Putamen (tissue), 1 donor: ENCODE measurements at regions not wholly inside any gene's neighbourhood (a gene's known extent, or its start where the extent isn't known, plus 50 kb on each side); places are given as distances from the start of the nearest gene placed in this dataset.

Experiments used
- DNase-seq: peaks from one replicate; pipeline ENCODE4 v3.0.0-alpha.2; 2016; ENCODE audit warnings: low spot score

DNA sequence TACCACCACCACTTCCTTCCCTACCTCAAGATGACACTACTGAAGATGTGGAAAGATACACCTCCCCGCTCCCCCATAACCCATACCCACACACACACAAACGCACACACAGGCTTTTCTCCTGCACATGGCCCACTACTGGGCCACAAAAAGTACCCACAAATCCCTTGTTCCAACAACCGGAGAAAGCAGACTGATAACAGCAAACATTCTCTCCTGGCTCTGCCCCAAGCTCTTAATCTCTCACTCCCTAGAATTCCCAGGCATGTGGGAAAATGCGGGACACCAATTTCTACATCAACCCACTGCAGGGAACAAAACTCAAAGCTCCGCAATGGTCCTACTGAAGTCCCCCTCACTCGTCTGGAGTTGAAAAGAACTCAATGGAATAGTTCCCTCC is 611.0 kb upstream of the KLF4 start:
- DNase-seq = no peak

DNA sequence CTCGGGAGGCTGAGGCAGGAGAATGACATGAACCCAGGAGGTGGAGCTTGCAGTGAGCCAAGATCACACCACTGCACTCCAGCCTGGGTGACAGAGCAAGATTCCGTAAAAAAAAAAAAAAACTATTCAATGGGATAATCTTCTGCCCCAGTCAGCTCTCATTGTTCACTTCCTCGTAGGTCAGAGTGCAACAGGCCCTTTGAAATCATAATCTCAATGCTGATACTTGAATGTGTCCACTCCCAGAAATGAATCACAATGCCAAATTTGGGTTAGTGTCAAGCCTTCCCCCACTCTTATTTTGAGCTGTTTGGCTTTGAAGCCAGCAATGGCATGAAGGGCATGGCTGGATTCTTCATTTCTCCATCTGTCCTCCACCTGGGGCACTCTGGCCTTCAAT is 610.3 kb upstream of the KLF4 start:
- no peak for DNase-seq

DNA sequence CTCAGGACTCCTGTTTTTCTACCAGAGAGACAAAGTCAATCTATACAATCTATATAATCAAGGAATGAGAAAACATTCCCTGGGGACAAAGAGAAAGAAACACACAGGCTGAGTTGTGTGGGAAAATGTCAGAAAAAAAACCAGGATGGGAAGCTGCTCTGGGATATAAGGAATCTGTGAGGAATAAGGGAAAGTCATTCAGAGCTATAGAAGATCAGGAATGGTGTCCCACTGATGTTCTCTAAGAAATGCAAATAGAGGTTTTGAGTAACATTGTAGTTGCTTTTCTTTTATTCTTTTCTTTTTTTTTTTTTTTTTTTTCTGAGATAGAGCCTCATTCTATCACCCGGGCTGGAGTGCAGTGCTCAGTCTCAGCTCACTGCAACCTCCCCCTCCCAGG is 605.9 kb upstream of the KLF4 start:
- no peak for DNase-seq

DNA sequence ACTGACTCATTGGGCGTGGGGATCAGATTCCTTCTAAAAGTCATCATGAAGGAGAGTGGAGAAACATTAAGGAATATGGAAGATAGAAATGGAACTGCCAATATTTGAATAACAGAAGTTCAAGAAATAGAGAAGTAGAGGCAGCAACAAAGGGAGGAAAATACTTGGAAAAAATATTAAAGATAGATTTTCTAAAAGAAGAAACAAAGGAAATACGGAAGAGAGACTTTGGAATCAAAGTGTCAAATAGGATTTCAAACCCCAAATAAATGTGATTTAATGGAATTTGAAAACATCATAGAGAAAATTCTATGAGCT is 605.1 kb upstream of the KLF4 start:
- no peak for DNase-seq

DNA sequence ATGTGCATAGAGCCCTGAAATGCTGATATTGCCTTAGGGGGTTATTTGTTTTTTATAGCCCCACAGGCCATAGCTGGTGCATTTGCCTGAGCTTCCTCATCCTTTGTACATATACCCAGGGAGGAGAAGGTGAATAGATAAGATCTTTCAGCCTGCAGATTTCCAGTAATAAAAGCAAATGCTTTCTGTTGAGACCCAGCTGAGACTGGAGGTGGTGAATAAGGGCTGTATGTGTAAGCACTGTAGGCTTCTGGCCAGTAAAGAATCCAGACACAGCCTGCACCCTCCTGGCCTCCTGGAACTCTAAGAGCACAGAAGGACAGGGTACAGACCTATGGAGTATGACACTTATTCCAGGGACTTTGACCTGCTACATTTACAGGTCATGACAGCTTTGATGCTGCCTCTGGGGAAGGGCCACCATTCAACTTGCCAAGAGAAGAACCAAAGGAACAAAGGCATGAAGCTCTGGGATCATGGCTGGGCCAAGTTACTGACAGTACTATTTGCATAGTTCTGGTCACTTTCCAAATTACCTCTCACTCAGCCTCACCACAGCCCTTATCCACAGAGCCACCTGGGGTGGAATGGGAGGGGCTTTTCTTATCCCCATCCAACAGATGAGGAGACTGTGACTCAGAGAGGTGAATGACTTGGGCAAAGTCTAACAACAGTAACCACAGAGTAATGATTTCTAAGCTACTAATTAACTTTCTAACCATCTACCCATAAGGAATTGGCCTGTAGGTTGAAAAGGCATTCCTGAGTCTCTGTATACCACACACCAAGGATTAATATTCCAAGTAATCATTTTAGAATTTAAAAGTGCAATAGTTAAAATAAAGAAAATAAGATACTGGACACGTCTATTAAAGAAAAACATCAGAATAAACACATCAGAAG is 604.5 kb upstream of the KLF4 start:
- DNase-seq = no peak

DNA sequence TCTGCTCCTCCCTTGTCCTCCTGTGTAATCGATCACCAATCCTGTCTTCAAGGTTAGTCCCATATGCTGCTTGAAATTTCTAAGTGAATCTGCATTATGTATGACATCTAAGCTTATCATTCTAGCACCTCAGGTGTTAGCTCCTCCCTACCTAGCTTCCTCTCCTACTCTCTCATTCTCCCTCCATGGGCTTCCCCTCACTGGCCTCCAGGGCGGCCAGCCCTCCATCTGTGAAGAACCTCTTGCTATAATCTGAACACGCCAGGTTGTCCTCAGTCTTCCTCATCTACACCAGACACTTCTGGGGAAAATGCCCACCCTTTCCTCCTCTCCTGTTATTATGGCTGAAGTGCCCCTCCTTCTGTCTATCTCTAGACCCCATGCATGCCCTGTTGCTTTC is 599.3 kb upstream of the KLF4 start:
- no peak for DNase-seq

DNA sequence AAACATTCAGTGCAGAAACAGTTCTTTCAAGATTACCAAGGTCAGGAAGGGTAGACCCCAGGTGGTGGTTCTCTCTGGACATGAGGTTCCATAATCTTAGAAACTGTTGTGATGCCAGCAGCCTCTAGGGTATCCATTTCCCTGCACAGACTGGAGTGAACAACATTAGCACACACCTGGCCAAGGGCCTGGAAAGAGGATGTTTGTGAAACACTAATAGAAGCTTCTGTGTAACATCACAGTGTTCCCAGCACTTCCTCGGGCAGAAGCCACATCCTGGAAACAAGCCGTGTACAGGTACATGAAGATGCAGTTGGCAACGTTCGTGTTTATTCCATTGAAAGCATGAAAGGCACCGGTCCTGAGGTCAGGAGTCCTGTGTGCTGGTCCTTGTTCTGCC is 598.2 kb upstream of the KLF4 start:
- no peak for DNase-seq

DNA sequence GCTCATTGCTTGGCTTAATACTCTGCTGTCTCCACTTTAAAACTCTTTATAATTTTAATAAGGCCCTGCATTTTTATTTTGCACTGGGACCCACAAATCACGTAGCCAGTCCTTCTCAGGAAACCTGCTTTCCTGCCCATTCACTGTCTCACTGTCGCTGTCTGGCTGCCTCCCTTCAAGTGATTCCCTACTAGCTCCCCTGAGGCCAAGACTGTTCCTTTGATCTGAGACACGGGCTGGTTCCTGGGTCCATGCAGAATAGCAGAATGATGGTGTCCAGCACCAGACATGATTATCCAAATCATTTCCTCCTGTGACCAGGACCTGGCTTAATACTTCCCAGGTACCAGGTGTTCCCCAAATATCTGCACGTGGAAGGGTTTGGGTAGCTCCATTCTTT is 597.1 kb upstream of the KLF4 start:
- no peak for DNase-seq

DNA sequence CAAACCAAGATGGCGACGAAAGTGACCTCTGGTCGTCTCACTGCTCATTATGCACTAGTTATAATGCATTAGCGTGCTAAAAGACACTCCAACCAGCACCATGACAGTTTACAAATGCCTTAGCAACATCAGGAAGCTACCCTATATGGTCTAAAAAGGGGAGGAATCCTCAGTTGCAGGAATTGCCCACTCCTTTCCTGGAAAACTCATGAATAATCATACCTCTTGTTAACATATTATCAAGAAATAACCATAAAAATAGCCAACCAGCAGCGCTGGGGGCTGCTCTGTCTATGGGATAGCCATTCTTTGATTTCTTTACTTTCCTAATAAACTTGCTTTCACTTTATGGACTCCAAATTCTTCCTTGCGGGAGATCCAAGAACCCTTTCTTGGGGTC is 595.7 kb upstream of the KLF4 start:
- no peak for DNase-seq

DNA sequence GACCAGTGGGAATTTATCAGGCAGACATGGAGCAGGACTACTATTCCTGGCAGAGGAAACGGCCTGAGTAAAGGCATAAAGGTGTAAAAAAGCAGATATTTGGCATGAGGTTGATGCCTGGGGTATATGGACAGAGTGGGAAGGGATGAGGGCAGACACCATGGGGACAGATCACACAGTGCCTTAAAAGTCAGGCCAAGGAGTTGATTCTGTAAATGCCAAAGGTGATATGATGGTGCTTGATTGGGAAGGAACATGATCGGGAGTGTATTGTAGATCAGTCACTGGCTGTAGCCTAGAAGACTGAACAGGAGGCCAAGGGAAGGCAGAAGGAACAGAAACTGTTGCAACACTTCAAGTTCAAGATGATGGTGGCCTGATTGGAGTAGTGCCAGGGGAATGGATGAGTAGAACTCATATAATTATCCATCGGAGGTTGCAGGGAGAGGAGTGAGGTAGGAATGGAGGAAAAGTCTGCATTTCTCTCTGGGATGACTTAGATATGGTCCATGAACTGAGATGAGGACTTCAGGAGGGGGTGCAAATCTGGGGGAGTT is 594.3 kb upstream of the KLF4 start:
- DNase-seq = no peak

DNA sequence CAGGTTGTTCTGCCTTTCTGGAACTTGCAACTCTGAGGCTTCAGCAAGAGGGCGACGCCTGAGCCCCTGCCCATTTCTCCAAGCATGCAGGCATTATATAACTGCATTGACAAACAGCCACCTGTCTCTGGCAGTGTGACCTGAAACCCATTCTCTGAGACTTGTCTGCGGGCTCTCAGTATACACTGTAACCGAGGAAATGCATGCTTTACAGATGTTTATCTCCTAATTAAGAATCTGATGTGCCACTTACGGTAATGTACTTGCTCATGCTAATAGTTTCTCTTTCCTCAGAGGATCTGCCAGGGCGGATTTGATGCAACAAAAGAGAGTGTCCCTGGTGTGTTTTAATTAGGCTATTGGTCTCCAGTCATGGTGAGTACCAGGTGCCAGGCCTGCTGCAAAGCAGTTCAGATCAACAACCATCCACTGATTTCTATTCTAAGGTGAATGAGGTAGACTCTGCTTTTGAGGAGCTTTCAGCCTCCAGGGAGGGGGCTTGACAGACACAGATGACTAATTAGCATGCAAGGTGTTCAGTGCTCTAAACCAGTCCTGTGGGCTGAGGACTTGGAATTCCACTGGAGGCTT is 593.7 kb upstream of the KLF4 start:
- DNase-seq = no peak

DNA sequence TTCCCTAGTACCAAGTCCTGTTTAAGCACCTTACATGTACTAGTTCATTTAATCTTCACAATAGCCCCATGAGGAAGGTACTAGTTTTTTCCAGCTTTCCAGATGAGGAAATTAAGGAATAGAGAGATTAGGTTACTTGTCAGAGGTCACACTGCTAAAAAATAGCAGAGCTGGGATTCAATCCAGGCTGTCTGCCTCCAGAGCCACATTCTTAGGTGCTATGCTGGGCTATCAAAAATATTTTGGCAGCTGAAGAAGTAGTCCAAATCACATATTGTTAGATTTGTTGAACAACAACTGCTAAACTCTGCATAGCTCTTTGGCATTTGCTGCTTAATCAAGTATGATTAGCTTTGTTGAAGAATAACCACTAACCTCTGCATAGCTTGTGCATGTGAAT is 591.5 kb upstream of the KLF4 start:
- no peak for DNase-seq

DNA sequence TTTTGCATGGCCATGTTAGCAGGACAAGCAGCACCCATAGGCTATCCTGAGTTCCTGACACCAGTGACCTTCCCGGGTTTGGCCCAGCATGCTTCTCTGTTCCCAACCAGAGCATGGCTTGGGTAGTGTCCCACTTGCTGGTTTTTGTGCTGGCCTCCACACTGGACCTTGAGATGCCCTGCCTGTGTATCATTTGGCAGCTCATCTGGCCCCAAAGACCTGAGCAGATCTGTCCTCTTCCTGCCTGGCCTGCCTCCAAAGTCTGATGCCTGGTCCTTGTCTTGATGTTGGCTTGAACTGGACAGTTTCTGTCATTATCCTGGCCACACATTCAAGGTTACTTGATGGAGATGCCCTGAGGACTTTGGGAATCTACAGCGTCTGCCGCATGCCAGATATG is 590.7 kb upstream of the KLF4 start:
- no peak for DNase-seq

DNA sequence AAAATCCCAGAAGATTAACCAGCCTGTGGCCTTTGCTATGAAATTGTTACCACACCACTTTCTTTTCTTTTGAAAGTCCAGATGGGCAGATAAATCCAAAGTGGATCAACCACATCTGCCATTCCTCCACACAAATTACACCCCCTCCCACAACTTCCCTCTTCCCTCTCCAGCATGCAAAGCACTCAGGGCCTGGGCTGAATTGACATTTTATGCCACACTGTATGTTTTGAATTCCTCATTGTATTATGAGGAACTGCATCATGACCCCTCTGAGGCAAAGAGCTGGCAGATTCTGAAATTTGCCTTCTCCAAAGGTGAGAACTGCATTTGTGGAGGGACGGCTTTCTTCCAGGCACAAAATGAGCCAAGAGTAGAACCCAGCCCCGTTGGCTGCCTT is 589.2 kb upstream of the KLF4 start:
- DNase-seq = no peak

DNA sequence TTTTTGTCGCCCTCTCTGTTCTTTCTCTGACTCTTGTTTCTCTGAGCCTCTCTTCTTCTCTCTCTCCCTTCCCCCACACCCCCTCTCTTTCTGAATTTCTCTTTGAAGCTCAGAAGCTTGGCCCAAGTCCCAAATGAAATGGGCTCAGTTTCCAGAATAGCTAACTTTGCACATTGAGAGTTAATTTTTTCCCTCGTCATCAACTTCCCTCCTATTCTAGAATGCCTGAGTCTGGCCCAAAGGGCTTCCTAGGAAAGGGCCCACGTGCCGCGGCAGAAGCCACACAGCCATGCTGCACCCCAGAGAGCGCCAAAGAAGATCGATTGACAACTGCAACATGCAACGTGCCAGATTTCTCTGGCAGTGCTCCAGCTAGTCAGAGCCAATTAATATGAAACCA is 588.8 kb upstream of the KLF4 start:
- no peak for DNase-seq

DNA sequence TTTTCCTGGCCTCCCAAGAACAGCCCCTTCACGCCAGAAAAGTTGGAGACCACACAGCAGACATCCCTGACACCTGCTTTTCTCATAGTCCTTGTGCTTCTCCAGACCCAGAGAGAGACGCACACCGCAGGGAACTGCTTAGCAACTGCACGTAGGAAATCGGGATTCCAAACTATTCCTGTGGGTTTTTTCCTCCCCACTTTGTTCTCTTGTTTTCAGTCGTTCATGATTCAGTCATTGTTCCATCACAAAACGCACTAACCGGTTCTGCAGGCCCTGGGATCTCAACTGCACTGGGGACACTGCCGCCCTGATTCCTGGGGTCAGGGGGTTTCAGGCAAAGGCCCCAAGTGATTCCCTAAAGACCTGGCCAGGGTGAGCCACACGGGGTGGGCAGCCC is 588.0 kb upstream of the KLF4 start:
- DNase-seq = no peak

DNA sequence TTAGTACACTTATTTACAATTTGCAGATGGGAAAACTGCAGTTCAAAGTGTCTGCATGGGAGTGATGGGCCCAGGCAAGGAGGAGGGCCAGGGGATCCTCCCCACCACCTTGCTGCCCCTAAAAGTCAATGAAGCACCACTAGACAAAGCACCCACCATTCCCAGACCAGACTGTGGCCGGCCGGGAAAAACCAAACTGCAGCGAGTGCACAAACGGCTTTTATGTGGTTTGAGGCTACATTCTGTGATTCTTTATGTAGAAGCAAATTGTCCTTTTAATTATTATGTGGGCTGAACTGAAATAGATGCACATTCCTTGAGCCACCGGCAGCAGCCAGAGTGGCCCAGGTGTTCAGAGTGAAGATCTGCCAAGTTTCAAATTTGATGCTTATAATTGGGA is 585.3 kb upstream of the KLF4 start:
- no peak for DNase-seq

DNA sequence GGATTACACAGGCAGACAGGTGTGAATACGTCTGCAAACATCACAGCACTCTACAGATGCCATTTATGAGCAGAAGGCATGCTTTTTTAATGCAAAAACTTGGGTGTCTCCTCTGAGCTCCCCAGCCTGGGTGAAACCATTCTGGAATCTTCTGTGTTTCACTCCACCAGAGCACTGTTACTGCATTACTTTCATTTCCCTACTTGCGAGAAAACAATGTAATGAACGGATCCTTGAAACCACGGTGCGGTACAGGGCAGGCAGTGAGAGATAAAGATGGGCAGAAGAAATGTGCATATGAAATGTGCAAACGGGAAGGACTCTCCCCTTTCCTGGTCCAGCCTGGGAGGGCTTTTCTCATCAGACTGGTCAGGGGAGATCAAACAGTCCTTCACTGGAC is 584.3 kb upstream of the KLF4 start:
- no peak for DNase-seq

DNA sequence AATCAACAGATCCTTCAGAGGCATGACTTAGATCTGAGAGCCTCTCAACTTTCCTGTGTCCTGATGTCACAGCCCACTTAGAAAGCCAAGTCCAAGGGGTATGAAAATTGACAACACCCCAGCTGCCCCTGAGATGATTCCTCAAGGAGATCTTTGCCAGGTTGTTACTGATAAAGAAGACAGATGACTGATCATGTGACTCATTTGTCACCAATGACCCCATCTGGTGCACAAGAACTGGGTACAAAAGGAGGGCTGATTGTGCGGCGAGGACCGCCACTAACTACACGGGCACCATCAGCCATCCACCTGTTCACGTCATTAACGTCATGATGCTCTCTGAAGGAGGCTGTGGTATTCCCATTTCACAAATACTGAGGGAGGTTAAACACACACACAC is 583.2 kb upstream of the KLF4 start:
- DNase-seq = no peak

DNA sequence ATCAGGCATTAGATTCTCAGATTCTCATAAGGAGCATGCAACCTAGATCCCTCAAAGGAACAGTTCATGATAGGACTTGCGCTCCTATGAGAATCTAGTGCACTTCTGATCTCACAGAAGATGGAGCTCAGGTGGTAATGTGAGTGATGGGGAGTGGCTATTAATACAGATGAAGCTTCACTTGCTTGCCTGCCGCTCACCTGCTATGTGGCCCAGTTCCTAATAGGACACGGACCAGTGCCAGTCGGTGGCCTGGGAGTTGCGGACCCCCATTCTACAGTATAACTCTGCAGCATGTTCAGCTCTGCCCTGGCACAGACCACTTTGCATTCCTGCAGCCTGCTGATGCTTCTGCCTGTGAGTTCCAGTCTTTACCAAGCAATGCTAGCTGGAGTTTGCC is 581.3 kb upstream of the KLF4 start:
- no peak for DNase-seq

DNA sequence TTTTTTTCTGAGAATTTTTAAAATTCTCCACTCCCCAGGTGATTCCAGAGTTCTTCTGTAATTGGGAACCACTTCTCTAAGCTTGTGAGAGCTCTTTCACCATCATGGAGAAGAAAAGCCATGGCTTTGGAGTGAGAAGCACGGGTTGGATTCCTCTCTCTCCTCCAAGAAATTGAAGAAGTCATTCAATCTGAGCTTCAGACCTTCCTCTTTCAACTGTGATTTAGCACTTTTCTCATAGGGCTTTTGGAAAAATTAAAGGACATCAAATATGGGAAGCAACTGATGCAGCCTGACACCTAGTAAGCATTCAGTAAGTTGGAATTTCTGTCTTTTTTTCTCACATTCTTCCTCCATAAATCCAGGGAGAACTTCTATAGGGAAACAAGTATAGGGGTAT is 580.4 kb upstream of the KLF4 start:
- DNase-seq = no peak

DNA sequence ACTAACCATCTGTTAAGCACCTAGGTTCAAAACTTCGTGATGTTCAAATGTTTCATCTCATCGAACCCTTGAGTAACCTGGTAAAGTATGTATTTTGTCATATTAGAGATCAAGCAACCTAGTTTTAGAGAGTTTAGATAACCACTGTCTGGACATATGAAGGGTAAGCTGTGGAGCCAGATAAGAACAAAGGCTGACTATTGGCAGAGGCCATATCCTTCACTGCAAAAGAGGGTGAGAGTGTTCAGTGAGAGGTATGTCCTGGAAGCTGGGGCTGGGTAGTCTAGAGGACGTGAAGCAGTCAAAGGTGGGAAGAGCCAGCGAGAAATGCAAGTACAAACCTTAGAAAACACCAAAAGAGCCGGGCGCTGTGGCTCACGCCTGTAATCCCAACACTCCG is 573.1 kb upstream of the KLF4 start:
- DNase-seq = no peak

DNA sequence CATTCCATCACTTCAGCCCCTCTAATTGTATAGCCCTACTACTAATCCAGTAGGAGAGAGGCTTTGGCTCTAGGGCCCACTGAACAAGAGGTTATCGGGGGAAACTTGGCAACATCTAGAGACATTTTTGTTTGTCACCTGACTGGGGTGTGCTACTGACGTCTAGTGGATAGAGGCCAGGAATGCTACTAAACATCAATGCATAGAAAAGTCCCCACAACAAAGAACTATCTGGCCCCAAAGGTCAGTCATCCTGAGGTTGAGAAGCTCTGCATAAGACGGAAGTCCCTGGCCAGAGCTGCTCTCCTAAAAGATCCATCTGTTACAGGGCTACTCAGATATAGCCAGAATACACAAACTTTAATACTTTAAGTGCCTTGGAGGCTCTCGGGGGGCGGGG is 570.6 kb upstream of the KLF4 start:
- DNase-seq = no peak
